ENCODE measurements at regions not wholly inside any gene's neighbourhood (a gene's known extent, or its start where the extent isn't known, plus 50 kb on each side); places are given as distances from the start of the nearest gene placed in this dataset.

DNA sequence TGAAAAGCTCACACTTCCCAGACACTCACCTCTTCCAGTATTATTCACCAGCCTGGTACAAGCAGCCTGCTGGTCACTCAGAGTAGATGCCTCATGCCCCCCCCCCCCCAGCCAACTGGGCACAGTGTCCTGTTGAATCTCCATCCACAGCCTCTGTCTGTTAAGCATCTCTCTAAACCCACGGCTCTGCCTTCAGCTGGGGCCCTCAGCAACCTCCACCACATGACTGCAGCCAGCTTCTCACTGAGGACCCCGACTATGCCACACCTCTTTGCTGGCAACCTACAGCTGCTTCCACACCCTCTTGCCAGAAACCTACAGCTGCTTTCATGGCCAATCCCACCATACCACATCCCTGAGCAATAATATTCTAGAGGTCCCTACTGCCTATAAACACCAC lies 113.1 kb downstream of the RHOU start:
- DNase-seq (ENCODE audit: low spot score) = no peak

DNA sequence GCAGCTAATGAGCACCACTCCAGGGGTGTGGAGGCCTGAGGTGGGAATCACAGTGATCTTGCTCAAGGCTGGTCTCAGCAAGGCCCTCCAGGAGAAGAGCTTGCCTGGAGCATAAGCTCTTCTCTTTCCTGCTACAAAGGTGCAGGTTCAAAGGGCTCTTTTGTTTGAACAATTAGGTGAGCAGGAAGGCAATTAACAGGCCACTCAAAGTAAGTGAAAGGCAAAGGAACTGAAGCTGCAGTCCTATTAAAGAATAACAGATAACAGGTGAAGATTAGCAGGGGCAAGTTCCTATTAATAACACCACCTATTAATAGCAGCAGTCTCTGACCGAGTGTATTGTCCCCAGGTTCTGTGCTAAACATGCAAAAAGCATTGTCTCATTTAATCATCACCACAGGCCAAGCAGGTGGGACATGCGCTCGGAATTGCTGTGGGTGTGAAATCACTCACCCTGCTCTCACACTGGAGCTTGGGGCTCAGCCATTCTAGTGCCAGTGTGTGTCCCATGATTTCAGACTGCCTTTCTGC lies 113.8 kb downstream of the RHOU start:
- no peak for DNase-seq (ENCODE audit: low spot score)

DNA sequence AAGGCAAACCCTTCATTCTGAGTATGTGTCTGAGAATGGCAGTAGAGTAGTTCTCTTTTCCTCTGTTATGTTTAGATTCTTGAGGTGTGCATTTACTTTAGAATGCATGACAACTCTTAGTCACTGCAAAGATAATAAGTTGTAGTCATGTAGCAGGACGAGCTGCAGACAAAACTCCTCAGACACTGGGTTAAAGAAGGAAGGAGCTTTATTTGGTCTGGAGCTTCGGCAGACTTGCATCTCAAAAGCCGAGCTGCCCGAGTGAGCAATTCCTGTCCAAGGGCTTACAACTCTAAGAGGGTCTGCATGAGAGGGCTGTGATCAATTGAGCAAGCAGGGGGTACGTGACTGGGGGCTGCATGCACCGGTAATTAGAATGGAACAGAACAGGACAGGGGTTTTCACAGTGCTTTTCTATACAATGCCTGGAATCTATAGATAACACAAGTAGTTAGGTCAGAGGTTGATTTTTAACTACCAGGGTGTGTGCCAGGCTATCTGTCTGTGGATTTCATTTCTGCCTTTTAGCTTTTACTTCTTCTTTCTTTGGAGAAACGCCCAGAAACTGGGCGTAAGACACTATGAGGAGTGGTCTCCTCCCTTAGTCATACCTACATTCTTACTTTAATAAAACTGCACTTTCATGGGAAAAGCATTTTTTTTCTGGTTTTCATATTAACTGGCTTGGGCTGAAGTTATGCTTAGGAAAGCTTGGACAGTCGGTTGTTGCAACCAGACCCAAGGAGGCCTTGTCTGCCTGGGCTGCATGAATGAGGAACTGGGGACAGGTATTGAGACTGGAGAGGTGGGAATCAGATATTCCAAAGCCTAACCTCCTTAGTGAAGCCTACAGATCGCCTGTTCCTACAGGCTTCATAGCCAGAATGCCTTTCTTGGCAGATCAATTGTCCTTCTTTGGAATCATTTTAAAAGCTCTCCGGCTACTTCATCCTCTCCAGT lies 115.1 kb downstream of the RHOU start:
- no peak for DNase-seq (ENCODE audit: low spot score)

DNA sequence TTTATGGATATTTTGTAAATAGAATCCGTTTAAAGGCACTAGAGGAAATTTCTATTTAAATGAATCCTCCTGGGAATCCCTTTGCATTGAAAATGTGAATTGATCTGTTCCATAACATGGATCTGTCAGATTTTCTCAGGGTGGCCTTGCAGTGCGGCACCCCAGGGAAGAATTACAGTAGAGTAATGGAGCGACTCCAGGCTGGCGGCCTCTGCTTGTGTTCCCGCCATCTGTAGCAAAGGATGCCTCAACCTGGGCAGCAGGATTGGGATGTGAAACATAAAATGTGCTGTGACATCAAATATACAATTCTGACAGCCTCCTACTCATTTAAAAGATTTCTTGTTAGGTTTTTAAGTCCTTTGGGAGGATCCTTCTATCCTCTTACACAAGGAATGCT lies 115.9 kb downstream of the RHOU start:
- DNase-seq (ENCODE audit: low spot score) = no peak

DNA sequence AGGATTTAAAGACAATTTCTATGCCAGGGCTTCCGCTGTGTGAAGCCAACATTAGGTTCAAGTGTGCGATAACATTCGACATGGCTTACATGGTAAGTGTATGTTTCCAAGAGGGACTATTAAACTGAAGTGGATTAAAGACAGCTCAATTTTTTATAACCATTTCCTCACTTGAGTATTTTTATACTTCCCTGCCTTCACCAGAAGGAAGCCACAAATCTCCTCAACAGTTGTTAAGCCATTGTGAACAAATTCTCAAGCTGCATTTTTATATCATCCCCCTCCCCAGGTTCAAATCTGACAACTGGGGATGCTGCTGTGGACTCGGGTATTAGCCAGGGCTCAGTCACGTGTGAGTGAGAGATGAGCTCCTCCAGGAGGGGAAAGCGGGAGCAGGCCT lies 116.3 kb downstream of the RHOU start:
- no peak for DNase-seq (ENCODE audit: low spot score)

DNA sequence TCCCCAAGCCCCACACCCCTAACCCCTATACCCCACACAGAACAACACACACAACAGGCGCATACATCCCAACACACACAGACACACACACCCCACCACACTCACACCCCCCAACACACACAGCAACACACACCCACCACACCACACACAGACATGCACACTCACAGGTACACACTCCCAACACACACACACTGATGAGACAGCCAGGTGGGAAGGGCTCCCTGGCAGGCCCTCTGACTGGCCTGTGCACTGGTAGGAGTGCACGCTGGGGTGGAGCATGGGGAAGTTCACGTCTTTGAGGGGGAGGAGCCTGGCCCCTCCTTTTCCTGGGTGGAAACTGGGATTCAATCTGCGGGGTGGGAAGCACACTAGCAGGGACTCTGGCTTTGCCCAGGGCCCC lies 116.7 kb downstream of the RHOU start:
- no peak for DNase-seq (ENCODE audit: low spot score)

DNA sequence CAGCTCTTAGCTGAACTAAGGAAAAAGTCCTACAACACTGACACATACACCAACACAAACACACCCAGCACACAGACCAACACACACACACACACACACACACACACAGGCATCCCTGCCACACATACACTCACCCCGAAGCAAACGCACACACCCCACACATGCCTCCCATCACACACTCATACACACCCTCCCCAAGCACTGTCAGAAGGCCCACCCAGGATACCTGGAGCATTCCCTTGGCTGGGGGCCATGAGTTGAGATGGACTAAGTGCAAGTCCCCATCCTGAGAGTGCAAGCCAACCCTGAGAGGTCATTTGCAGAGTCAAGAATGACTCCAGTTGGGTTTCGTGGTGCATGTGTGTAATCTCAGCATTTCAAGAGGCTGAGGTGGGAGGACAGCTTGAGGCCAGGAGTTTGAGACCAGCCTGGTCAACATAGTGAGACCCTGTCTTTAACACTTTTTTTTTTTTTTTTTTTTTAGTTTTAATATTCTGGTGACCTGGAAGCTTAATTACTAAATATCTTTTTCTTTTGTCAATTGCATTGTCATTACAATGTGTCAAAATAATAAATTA lies 117.3 kb downstream of the RHOU start:
- no peak for DNase-seq (ENCODE audit: low spot score)

DNA sequence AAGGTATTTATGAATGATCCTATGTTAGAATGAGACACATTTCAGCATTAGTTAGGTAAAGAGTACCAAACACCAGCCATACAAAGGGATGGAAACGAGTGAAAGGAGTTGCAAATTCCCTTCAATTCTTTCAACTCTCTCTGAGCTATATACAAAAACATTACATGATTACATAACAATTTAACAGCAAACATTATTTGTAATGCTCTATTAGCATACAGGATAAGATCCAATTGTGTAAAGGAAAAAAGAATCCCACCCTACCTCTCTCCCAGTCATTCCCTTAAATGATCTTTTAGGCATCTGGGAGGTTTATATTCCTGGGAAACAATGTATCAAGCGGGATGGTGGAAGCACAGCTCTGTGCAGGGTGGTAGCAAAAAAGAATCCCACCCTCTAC lies 117.9 kb downstream of the RHOU start:
- DNase-seq (ENCODE audit: low spot score) = no peak

DNA sequence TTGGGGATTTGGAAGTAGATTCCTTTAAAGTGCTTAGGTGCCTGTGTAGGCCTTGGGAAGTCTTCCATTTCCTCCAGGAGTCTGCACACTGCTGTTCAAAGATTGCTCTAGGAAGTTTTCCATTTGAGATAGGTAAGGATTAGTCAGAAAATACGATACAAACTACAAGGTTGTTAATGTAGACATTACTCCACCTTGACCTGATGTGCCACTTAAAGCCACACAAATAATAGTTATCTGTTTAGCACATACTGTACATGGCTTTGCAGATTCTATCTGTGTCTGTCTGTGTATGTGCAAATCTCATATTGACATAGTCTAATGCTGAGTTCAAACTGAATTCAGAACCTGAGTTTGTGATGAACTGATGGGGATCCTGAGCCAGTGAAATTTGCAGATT lies 118.4 kb downstream of the RHOU start:
- DNase-seq (ENCODE audit: low spot score) = no peak

DNA sequence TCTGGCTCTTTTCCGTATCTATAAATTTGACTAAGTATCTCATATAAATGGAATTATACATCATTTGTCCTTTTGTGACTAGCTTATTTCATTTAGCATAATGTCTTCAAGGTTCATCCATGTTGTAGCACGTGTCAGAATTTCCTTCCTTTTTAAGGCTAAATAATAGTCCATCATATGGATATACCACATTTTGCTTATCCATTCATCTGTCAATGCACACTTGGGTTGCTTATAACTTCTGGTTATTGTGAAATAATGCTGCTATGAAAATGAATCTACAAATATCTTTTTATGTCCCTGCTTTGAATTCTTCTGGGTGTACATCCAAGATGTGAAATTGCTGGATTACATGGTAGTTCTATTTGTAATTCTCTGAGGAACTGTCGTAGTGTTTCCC lies 119.6 kb downstream of the RHOU start:
- DNase-seq (ENCODE audit: low spot score) = no peak

DNA sequence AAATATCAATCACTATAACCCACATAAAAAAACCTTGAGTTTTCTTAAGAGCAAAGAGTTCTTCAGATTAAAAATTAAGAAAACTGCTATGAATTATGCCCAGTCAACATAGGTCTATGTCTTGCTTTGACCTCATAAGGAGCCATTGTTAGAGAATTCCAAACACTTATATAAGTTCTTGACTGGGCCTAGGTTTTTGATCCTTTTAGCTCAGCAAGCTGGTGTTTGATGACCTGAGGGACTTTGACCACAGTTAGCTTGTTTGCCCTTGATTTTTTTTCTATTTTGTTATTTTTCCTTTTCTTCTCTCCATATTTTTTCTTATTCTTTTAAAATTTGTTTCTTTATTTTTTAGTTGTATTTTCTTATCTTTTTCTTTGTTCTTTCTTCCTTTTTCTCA lies 122.3 kb downstream of the RHOU start:
- no peak for DNase-seq (ENCODE audit: low spot score)

DNA sequence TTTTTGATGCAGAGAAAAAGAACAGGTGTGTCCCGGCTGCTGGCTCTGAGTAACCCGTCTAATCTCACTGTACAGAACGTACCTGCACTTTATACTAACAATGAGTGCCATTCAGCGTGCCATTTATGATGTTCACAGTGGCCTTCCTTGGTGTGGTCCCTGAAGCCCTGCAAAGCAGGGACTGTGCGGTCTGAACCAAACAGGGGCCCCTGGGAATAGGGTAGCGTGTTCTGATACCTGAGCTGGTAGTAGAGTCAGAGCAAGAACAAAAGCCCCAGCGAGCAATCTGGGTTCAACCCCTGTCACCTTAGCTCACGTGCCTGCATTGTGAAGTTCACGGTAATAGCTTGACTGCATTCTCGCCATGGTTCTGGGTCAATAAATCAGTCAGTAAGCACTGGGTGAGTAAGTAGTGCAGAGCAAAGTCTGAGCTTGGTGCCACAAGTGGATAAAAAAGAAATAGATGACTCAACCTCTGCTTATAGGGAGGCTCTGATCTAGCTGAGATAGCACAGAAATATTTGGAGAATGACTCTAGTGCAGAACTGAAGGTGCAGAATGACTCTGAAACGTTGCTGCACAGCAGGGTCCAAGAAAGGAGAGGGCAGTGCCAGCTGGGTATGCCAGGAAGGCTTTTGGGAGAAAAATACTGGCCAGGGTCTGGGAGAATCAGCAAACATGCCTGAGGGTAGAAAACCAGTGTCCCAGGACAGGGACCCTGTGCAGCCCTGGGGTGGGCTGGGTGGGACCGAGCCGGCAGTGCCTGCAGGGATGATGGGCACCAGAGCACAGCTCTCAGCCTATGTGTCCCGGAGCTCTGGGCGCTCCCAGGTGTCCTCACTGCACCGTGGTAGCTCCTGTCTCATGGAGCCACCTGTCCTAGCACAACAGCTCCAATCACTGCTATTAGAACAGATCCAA lies 125.9 kb downstream of the RHOU start:
- DNase-seq (ENCODE audit: low spot score) = no peak

DNA sequence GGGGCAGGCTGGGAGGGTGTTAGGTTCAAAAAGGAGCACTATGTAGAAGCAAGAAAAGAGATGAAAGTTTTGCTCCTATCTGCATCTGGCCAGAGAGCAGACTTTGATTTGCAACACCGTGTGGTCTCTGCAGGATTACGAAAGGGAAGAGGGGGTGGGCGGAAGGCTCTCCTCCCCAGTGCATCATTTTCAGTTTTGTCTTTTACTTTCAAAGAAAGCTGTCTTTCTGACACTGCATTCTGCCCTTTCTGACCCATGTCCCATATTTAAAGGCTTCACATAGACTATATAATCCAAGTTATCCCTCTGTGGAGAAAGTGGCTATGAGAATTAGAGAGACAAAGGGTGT lies 126.5 kb downstream of the RHOU start:
- DNase-seq (ENCODE audit: low spot score) = no peak

DNA sequence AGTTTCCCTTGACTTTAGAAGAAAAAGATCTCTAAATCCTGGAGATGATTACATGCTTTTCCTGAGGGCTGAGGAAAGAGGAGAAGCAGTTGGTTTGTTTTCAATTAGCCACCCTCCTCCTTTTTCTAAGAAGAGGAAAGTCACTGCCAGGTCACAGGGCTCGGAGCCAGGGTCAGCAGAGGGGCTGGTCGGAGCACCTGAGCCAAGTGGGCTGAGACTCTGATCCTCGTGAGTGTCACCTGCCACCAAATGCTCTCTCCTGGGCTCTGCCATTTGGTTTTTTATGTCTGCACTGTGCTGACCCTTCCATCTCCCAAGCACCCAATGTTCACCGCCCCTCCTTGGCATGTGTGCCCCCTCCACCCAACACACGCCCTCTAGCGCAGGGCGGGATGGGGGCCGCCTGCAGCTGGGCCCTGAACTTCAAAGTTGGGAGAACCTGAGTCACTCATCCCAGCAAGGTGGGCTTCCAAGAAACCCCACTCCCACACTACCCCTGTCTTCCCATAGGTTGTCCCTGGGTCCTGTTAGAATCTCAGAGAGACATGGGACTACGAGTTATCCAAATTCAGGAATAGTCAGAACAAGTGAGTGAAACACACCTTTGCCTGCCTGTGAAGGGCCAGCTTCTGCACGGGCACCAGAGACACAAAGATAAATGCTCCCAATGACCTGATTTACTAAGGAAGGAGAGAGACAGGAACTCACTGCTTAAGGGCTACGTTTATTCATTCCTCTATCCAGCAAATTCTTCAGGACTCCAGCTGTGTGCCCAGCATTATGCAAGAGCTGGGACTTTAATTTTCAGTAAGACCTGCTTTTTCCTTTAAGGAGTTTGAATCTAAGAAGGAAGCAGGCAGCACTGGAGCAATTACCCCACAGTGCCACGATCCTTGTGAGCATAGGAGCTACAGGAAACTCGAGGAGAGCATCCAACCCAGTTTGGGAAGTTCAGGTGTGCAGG lies 127.5 kb downstream of the RHOU start:
- DNase-seq (ENCODE audit: low spot score) = no peak

DNA sequence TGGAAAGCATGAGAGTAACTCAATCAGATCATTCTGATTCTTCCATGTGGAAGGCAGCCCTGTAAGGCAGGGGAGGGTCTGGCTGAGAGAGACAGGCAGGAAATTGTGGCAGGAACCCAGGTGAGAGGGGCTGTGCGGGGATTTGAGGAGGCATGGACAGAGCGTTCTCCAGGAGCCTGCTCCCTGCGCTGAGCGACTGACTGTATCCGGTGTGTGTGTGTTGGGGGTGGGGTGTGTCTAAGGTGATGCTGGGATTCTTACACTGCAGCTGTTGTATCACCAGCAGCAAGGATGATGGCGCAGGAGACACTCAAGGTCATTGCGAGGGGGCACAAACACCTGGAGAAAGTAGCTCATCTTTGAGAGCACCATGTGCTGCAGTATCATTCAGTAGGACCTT lies 128.5 kb downstream of the RHOU start:
- DNase-seq (ENCODE audit: low spot score) = no peak

DNA sequence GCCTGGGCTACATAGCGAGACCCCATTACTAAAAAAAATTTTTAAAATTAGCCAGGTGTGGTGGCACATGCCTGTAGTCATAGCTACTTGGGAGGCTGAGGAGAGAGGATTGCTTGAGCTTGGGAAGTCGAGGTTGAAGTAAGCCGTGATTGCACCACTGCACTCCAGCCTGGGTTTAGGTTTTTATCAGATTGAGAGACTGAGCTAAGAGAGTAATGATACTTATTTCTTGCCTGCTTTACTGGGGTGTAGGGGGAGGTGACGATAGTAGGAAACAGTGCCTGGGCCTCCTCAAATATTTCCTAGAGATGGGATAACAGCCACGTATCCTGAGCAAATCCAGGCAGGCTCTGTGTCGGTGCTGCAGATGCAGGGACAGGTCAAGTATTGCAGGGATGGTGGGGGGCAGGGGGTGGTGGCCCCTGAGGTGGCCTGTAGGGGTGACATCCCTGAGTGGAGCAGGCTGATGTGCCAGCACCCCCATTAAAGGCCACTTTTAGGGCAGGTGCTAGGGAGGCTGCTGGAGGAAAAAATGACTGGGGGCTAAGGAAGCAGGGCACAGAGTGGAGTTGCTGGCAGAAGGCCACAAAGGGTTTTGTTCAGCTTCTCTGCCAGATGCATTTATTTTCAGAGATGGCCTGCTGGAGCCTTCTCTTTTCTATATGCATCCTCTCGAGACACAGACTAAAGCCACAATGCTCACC lies 130.5 kb downstream of the RHOU start:
- DNase-seq (ENCODE audit: low spot score) = no peak

DNA sequence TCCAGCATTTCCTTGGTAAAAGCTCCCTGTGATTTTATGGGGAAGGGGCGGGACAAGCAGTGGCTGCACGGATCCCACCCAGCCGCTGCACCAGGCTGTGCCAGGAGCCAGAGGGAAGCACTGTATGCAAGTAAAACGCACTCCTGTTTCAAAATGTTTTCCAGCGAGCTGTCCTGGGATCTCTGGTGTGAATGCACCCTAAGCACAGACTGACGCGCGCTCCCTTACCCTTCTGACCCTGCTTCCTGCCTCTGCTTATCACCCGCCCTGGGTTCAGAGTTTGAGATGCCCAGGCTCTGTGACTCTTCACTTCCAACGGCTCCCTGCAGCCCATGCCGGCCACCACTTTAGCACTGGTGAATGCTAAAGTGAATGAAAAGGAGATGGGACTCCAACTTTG lies 131.2 kb downstream of the RHOU start:
- DNase-seq (ENCODE audit: low spot score) = no peak

DNA sequence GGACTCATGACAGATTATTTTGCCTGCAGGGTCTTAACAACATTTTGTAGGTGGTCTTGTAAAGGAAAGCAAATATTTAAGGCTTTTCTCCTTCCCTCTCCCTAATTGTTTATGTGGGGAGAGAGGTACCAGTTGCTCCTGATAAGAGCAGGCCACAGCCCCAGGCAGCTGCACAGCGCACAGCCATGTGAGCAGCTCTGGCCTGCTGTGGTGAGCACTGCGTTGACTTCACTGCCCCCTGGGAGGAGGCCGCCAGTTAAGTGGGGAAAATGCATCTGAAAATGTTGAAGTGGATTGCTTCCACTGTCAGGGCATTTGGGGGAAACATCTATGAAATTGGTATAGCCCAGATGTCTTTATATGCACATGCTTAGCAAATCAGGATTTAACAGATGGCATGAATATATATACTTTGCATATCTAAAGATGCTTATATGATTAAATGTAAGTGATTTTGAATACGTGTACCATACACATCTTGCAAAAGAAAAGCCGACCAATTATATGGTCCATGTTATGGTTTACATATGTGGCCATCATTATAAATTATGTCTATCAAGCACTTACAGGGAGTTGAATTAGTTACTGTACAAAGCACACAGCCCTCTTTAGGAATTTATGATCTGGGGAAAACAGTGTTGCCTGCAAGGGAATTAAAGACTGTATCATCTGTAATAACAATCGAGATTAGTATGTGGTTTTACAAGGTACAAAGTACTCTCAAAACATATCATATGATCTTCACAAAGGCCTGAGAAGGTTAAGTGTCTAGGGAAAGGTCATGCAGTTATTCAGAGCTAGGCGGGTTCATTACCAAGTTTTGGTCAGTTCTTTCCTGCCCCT lies 132.1 kb downstream of the RHOU start:
- DNase-seq (ENCODE audit: low spot score) = peak; percentile 54

DNA sequence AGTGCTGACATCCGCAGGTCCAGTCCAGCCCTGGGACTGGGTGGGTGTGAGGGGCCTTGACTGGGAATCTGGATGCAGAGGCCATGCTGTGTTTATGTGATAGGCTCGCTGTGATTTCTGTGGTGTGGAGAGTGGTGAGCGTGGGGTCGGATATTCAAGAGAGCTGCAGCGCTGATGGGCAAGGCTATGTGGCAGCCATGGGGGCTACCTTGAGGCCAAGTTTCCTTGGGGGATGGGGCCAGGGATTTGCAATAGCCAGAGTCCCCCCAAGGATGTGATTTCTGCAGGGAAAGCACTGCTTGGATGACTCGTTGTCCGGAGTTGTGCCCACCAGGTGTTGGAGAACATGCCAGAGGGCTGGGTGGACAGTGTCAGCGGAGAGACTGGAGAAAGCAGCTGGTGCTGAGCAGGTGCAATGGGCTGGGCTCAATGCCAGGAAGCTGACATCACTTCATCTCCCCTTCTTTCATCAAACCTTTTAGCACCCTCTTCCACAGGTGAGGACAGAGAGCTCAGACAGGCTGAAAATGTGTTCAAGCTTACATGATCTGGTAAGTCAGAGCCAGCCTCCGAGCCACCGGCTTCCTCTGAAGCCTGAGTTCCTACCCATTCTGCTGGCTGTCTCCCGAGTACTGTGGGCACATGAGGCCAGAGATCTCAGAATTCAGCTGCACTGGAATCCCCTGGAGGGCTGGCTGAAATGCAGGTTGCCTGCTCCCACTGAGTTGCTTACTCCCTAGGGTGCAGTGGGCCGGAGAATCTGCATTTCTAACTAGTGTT lies 132.9 kb downstream of the RHOU start:
- no peak for DNase-seq (ENCODE audit: low spot score)
